GM18870 (cell line): ENCODE measurements at regions not wholly inside any gene's neighbourhood (a gene's known extent, or its start where the extent isn't known, plus 50 kb on each side); places are given as distances from the start of the nearest gene placed in this dataset.

ENCODE experiments used
- ATAC-seq: cut with Tn5 transposase; IDR thresholded peaks from one replicate; pipeline ENCODE4 v1.9.1; 2021; ENCODE audit warnings: moderate library complexity; ENCODE audit not compliant: unreplicated experiment

DNA sequence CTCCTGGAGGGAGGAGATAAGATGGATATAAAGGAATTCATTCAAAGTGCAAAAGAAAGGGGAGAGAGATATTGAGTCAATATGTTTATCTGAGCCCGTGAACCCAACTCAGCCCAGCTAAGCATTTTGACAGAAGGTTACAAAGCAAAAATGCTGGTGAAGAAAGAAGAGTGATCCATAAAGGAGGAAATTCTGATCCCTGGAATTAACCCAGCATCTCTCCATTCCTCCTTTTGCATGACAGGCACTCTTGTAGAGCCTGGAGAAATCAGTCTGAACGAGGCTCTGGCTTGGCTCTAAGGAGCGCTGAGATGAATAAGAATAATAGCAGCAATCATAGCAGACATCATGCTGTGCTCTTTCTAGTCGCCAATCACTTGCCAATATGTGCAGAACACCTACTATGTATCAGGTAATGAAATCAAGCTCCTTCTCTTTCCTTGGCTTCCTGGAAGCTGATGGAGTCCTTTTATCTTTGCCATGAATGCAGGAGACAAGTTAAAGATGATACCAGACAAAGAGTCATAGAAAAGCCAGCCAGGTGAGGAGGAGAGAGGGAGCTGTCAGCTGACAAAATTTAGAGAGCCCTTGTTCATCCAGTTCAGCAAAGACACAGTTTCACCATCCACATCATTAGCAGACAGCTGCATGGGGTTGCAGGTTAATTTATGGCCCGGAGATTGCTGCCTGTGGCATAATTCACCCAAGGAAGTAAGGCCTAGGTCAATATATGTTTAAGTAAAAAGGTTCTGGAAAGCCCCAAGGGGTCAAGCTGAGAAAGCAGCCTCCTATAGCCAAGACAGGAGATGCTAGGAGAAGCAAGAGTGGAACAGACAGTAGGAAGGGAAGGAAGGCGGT, 476.5 kb upstream of the TBX3 start:
- ATAC-seq = no peak

DNA sequence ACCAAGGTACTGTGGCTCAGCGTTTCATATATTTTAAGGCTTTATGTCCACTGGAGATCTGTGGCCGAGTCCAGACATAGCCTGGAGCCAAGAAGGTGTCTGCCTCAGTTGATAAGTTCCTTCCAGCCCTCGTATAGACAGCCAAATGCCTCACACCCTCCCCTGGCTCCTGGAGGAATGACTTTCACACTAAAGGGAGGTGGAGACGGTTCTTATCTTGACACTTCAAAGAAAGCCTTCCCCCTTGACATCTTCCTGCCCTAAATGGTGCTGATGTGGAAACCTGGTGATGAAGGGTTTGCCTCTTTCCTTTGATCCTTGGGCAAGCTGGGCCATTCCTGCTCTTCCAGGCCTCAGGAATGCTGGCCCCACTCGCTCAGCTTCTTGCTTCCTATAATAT, 474.8 kb upstream of the TBX3 start:
- no peak for ATAC-seq

DNA sequence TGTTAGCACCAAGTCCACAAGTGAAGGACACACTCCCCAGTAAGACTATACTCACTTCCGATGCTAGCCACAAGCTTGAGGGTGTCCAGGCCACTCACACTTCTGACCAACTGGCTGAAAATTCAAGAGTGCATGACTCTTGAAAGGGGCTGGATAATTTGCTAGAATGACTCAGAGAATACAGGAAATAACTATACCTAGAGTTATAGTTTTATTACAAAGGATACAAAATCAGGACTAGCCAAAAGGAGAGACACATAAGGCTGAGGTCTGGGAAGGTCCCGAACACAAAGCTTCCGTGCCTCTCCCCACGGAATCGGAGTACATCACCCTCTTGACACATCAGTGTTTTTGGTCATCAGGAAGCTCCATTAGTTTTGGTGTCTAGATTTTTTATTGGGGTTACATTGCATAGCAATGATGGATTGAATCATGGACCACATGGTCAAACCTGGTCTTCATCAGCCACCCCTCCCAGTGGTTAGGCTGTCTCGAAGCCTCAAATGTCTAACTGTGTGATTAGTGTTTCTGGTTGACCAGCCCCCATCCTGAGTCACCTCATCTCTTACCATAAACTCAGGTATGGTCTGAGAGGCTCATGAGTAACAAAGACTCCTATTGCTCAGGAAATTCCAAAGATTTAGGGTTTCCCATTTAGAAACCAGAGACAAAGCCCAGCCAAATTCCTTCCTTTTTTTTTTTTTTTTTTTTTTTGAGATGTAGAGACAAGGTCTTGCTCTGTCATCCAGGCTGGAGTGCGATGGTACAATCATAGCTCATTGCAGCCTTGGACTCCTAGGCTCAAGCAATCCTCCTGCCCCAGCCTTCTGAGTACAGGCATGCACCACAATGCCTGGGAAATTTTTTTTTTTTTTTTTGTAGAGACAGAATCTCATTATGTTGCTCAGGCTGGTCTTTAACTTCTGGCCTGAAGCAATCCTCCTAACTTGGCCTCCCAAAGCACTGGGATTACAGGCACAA, 472.0 kb upstream of the TBX3 start:
- ATAC-seq = no peak

DNA sequence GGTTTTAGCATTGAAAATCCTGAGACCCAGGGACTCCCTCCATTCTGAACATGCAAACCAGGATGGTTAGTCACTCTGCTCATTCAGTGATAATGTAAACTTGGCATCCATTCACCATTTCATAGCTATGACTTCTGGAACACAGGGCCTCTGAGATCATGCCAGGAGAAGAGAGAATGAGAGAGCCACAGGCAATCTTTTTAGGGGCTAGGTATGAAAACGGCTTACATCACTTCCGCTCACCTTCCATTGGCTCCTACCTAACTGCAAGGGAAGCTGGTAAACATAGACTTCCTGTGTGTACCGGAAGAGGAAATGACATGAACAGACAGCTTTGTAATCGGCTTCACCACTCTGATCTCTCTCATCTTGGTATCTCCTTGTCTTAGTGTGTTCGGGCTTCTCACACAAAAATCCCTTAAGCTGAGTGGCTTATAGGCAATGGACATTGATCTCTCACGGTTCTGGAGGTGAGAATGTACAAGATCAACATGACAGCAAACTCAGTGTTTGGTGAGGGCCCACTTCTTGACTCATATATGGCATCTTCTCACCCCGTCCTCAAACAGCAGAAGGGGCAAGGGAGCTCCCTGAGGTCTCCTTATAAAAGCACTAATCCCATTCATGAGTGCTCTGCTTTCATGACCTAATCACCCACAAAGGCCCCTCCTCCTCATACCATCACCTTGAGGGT, 465.9 kb upstream of the TBX3 start:
- ATAC-seq = no peak

DNA sequence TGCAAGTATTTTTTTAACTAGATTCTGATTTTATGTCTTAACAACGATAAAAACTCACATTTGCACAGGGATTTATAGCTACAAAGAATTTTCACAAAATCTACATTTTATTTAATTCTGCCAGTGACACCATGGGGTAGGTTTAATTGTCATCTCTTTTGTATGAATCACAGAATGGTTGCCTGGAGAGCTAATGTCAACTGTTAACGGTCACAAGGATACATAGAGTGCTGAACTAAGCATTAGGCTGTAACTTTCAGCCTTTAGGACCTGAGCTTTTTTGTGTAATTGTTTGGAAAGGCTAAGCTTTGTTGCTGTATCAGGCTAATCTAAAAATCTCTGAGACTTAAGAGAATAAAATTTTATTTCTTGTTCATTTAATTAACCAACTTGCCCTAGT, 465.3 kb upstream of the TBX3 start:
- no peak for ATAC-seq

DNA sequence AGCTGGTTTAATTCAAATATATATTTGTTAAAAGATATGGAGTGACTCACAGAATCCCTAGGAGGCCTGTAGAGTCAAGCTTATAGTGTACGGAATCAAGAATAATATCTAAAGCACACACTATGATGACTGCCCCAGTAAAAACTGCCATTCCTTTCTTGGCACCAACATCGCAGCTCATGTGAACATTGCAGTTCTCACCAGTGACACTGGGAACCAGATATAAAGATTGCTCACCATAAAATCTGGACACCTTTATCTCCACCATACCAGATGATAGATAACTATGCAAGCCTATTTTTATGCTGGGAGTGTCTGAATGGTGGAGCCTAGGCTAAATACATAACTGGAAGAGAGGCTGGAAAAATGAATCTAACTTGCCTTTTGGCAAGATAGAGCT, 463.9 kb upstream of the TBX3 start:
- no peak for ATAC-seq

DNA sequence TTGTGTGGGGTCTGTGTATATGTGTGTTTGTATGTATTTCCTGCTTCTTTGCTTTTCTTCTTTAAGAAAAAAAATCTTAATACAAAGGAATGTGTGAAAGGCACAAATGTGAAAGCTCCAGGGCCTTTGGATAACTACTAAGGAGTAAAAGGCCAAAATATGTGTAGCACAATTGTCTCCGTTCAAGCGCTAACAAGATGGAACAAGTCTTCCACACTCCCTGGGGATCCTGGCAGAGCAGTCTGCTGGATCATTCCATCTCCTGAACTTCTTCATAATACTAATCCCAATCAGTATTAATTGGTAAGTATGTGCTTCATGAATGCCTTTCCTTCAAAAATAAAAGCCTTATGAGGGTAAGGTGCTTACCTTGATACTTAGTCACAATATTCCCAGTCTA, 462.5 kb upstream of the TBX3 start:
- no peak for ATAC-seq

DNA sequence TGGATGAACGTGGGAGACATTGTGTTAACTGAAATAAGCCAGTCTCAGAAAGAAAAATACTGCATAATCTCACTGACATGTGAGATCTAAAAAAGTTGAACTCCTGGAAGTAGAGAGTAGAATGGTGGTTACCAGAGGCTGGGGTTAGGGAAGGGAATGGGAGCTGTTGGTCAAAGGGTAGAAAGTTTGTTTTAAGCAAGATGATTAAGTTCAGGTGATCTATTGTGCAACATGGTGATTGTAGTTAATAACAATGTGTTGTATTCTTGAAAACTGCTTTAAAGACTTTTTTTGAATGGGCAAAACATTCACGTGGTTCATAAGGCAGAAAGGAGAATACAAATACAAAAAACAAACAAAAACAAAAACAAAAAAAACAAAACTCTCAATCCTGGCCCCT, 460.4 kb upstream of the TBX3 start:
- ATAC-seq = no peak

DNA sequence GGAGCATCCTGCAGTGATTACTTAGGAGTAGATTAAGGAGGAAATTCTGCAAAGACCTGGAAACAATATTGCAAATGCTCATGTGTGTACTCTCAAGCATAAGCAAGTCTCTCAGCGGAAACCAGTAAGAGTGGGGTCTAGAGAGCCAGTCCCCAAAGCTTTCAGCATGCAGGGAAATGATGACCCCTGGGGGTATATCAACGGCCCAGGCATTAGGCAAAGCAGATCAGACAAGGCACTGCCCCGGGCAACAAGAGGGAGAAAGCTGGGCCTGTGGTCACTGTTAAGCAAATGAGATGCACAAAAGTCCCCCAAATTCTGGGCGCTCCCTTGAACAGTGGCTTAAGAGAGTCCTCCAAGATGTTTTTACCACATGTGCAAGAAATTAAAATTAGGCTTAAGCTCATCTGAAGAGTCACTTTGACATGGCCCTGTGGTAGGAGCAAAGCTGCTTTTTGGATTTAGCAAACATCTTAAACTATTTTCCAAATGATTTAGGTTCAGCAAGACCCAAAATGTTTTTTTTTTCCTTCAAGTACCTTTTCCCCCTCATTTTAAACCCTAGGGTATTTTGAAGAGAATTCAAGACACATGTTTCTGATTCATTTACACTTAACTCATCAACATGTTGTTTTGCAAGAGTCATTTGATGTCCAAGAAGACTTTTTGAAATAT, 457.1 kb upstream of the TBX3 start:
- no peak for ATAC-seq

DNA sequence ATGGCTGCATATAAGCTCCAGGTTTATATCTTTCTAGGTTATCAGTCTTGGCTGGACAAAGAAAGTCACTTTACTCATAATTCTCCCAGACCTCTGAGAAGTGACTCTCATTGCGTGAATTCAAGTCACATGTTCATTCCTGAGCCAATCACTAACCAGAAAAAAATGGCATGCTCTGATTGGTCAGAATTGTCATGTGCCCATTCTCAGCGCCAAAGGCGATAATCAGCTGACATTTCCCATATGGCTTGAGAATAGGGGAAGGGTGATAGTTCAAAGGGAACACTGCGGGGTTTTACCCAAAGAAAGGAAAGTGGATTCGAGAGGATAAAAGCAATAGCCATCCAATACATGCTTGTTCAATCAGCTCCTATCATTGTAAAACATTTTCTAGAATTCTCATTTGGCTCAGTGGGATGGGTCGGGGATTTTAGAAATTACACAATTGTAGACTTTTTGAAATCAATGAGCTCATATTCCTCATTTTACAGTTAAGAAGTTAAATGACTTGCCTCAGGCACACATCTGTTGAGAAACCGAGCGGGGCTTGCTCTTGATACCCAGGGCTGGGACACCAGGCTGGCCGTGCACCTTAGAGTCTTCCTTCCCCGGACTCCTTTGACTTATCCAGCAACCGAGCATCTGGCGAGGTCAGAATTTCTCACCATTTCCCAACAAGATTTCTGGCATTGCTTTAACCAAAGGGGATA, 454.0 kb upstream of the TBX3 start:
- ATAC-seq = no peak

DNA sequence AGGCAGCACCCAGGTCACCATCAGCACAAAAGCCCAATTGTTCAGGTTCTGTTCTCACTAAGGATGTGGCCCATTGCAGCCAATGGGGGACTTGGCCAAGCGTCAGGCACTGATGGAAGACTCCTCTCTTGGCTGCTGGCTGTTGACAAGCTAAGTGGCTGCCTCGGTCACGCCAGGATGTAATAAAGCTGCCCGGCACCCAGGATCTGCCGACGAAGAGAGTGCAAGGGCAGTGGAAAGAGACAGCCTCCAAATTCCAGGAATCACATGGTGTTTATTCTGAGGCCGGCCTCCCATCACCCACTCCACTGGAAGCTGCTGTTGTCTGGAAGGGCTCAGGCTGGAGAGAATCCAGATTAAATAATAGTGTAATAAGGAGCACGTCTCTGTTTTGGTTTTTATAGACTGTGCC, 451.8 kb upstream of the TBX3 start:
- no peak for ATAC-seq

DNA sequence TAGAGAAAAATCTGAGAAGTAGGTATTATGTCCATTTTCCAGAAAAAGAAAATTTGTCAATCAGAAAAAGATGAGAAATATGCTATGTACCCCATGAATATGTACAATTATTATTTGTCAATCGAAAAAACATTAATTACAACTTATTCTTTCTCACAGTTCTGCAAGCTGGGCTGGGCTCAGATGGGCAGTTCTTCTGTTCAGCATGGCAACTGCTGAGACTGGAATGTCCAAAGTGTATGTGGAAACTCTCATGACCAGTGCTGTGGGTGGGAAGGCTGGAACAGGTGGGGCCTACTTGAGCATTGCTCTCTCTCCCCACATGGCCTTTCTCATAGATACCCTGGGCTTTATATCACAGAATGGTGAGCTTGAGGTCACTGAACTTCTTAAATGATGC, 450.3 kb upstream of the TBX3 start:
- no peak for ATAC-seq

DNA sequence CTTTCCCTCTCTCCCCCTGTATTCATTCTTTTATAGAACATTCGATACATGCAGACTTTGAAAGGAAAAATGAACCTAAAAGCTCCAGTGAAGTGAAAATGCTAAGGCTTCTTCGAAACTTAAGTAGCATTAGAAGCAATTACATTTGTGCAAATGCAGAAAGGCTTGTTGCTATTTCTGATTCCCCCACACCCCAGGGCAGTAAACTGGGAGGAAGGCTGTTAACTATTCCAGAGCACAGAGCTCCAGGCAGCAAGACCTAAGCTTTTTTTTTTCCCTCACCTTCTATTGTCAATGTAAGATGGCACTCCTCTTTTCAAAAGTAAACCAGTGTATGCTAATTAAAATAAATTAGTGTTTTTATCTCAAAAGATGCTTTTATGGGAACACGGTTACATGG, 448.9 kb upstream of the TBX3 start:
- ATAC-seq = no peak

DNA sequence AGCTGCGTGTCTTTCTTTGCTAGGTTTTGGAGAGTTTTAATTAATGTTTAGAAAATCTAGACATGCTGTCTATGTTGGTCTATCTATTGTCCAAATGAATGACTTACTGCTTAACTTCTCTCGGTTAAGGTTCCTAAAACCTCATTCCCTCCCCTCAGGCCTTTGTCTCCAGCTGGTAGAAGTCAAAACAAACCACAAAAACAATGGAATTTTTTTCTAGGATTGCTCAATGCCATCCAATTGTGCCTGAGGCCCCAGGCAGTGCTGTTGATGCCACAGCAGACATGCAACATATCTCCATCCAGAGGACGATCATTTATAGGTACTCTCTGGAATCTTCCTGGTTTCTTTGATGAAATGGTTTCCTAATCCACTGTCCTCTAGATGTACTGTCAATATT, 448.2 kb upstream of the TBX3 start:
- no peak for ATAC-seq

DNA sequence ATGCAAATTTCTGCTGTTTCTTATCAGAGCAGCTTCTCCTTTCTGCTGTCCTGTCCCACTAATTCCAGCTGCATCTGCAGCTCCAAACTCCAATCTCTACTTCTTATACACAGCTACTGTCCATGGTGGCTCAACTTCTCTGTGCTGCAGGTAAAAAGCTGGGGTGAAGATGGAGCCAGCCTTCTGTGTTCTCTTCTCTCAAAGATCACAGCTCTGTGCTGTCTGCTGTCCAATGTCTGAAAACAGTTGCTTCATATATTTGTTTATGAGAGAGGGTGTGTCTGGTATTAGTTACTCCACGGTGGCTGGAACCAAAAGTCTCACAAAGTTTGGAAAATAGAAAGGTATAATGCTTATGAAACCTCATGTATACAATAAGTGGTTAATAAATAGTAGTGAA, 445.8 kb upstream of the TBX3 start:
- no peak for ATAC-seq

DNA sequence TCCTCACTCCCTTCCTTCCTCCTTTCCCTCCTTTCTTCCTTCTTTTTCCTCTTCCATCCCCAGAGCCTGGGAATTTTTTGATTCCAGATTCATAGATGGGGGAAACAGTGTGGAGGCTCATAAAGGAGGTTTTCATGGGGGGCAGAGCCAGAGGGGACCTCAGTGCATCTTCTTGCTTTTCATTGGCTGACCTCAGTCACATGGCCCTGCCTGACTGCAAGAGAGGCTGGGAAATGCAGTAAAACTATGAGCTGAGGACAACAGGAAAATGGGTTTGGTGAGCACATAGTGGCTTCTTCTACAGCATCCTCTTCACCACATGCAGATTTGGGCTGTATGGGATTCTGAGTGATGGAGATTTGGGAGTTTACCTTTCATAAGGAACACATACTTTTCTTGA, 437.1 kb upstream of the TBX3 start:
- no peak for ATAC-seq

DNA sequence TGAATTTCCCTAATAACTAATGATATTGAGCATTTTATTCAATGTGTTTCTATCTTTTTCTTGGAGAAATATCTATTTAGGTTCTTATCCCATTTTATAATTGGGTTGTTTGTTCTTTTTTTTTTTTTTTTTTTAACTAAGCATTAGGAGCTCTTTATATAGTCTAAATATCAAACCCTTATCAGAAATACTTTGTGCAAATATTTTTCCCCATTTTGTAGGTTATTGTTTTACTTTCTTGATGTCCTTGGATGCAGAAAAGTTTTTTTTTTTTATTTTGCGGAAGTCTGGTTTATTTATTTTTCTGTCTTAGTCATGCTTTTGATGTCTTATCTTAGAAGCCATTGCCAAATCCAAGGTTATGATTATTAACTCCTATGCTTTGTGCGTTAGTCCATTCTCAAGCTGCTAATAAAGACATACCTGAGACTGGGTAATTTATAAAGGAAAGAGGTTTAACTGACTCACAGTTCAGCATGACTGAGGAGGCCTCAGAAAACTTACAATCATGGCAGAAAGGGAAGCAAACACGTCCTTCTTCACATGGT, 434.3 kb upstream of the TBX3 start:
- no peak for ATAC-seq

DNA sequence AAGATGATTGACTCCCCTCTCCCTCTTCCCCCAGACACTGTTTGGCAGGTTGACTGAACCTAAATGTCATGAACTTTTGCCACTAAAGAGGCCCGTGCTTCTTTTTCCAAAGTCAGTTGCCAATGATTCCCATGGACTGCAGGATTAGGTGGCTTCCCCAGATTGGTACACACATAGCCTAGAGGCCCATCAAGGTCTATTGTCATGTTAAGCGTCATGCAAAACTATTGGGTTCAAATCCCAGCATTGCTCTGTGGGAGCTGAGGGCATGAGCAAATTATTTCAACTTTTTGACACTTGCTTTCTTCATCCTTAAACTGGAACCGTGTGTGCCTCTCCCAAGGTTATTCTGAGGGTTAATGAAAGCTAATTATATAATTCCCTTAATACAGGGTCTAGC, 430.2 kb upstream of the TBX3 start:
- ATAC-seq = no peak

DNA sequence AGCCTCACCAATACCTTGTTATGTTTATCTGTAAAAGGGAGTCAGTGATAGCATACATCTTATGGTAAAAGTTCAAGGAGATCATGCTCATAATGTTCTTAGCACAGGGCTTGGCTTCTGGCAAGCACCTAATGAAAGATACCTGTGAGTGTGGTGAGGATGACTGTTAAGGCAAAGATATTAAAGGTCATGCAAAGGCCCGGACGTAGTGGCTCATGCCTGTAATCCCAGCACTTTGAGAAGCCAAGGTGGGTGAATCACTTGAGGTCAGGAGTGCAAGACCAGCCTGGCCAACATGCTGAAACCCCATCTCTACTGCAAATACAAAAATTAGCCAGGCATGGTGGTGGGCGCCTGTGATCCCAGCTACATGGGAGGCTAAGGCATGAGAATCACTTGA, 425.9 kb upstream of the TBX3 start:
- no peak for ATAC-seq
